ENCODE measurements at regions not wholly inside any gene's neighbourhood (a gene's known extent, or its start where the extent isn't known, plus 50 kb on each side); places are given as distances from the start of the nearest gene placed in this dataset.
"Not testable (repeated sequence)": the region's sequence is repeated elsewhere in the genome, so short reads cannot be mapped to it uniquely, and the experiment has no call there.

DNA sequence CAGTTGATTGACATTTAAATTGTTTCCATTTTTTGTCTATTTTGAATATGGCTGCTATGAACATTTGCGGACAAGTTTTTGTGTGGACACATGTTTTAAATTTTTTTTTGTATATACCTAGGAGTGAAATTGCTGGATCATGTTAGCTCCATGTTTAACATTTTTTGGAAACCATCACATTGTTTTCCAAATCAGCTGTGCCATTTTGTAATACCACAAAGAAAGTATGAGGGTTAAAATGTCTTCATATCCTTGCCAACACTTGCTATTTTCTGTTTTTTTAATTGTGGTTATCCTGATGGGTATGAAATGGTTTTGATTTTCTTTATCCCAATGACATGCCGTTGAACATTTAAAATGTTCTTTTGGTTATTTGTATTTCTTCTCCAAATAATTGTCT, 52.1 kb downstream of the CARTPT start:
- DNase-seq (ENCODE audit: low read depth in 2 of 2, low spot score in 1 of 2) = no peak

DNA sequence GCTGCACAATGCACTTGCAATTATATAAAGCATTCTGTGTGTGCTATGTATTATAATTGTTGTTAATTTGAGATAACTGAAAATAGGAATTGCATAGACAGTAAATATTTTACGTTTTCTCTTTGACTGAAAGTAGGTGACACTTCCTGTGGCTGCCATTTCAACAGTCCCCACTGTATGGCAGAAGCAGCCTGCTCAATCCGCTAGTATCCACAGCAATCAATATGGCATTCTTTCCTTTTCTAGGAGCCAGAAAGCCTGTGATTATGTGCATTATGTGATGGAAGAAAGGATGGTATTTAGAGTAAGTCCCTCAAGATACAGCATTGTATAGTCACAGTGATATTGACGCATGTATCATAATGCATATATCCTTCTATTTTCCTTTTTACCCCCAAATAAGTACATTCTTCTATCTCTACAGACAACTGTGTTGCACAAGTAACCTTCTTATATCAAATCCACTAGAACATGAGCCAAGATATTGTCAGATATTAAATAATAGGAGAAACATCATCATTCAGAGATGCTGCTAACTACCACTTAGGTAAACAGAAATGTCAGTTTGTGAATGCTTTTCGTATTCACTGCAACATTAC, 59.7 kb downstream of the CARTPT start:
- no peak for DNase-seq (ENCODE audit: low read depth in 2 of 2, low spot score in 1 of 2)

DNA sequence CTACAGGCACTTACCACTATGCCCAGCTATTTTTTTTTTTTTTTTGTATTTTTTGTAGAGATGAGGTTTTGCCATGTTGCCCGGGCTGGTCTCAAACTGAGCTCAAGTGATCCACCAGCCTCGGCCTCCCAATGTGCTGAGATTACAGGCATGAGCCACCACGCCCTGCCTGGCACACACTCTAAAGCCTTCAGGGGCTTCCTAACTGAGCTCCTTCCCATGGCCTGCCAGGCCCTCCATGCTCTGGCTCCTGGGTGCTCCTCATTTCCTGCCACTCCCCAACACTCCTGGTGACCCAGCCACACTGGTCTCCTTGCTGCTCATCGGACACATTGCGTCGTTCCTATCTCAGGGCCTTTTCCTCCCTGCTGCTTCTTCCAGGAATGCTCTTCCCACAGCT, 61.5 kb downstream of the CARTPT start:
- DNase-seq (ENCODE audit: low read depth in 2 of 2, low spot score in 1 of 2) = no peak

GRCh38 chr5:71782393-71782770, 63.3 kb downstream of the CARTPT start:
- DNase-seq (ENCODE audit: low read depth in 2 of 2, low spot score in 1 of 2) = no peak

DNA sequence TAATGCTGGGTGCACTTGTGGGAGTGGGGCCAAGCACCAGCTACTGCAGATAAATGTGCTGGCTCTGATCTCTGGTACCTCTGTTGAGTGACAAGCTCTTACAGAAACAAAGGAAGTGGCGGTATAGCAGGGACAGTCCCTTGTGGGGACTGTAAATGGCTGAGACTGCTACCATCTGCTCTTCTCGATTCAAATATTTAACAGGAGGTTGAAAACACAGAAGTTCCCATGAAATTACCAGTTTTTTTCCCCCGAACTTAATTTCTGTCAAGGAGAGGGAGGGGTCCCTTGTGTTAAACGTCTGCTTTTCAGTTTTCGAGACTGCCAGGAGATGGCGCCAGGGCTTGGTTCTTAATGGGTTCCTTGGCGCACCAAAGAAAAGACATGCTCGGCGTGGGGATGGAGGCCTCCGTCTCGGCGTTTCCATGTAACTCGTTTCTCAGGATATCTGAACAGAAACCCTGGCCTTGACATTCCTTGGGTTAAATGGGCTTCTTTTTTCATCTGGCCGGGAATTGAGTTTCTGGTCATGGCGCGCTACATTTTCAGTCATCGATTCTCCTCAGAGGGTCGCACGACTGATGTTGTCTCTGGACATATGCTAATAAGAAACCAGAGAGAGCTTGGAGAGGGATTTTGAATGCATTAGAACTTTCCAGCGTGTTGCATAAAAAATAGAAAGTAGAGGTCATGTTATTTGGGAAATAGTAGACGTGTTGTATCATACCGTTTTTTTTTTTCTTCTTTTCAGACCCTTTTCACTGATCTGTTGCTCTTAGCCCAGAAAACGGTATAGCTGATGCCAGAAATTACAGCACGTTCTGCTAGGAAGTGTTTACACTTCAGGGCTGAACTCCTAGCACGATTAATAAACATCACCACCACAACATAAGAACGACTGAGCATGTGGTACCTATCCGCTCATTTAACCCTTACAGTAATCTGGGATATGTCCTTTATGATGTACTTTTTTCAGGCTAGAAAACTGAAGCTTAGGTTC, 64.0 kb downstream of the CARTPT start:
- DNase-seq (ENCODE audit: low read depth in 2 of 2, low spot score in 1 of 2) = peak in 1 of 2 donors; percentile 7

GRCh38 chr5:71783891-71784290, 64.8 kb downstream of the CARTPT start:
- DNase-seq (ENCODE audit: low read depth in 2 of 2, low spot score in 1 of 2) = no peak

- DNase-seq (ENCODE audit: low read depth in 2 of 2, low spot score in 1 of 2) = no peak
Observed at GRCh38 chr5:71786337-71787055, 67.4 kb downstream of the CARTPT start.

DNA sequence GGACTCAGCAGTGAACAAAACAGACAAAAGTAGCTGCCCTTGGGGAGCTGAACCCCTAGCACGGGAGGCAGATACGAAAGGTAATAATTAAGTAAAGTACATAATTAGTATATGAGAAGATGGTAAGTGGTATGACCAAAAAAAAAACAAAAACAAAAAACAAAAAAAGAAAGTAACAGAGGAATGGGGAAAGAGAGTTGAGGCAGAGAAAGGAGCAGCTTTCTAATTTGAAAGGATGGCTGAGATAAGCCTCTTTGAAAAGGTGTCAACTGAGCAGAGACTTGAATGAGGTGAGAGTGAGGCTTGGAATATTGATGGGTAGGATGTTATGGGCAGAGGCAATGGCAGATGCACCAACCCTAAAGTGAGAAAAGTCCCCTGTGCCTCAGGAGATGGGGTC, 69.7 kb downstream of the CARTPT start:
- no peak for DNase-seq (ENCODE audit: low read depth in 2 of 2, low spot score in 1 of 2)

DNA sequence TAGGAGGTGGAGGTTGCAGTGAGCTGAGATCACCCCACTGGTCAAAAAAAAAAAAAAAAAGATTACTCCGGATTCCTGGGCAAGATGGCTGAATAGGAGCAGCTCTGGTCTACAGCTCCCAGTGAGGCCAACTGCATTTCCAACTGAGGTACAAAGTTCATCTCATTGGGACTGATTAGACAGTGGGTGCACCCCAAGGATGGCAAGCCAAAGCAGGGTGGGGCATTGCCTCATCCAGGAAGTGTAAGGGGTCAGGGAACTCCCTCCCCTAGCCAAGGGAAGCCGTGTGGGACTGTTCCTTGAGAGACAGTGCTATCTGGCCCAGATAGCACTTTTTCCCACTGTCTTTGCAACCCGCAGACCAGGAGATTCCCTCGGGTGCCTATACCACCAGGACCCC, 70.7 kb downstream of the CARTPT start:
- no peak for DNase-seq (ENCODE audit: low read depth in 2 of 2, low spot score in 1 of 2)

DNA sequence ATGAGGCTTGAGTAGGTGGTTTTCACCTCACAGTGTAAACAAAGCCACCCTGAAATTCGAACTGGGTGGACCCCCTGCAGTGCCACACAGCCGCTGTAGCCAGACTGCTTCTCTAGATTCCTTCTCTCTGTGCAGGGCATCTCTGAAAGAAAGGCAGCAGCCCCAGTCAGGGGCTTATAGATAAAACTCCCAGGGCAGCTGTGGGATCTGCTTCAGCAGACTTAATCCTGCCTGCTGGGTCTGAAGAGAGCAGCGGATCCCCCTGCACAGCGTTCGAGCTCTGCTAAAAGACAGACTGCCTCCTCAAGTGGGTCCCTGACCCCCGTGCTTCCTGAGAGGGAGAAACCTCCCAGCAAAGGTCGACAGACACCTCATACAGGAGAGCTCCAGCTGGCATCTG, 71.4 kb downstream of the CARTPT start:
- DNase-seq (ENCODE audit: low read depth in 2 of 2, low spot score in 1 of 2) = no peak

DNA sequence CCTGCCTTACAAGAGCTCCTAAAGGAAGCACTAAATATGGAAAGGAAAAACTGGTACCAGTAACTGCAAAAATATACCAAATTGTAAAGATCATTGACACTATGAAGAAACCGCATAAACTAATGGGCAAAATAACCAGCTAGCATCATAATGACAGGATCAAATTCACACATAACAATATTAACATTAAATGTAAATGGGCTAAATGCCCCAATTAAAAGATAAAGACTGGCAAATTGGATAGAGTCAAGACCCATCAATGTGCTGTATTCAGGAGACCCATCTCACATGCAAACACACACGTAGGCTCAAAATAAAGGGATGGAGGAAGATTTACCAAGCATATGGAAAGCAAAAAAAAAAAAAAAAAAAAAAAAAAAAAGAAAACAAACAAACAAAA, 73.0 kb downstream of the CARTPT start:
- DNase-seq (ENCODE audit: low read depth in 2 of 2, low spot score in 1 of 2) = not testable (repeated sequence)

GRCh38 chr5:71794061-71794695, 75.1 kb downstream of the CARTPT start:
- DNase-seq (ENCODE audit: low read depth in 2 of 2, low spot score in 1 of 2) = no peak

- no peak for DNase-seq (ENCODE audit: low read depth in 2 of 2, low spot score in 1 of 2)
Observed at GRCh38 chr5:71802673-71803072, 83.6 kb downstream of the CARTPT start.

DNA sequence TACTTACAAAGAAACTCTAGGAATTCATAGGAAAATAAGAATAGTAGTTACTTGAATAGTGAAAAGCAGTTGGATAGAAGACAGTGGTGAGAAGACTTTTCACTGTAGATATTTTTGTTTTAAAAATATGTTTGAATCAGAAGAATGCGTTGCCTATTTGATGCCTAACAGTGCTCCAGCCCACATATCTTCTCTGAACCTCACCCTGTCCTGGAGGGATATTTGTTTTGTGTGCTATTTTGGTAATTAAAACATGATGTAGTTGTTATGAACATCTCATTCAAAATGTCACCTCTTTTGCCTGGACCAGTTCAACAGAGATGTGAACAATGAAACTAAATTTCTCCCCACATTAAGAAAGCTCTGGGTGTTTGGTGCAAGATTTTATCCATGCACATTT, 87.6 kb downstream of the CARTPT start:
- DNase-seq (ENCODE audit: low read depth in 2 of 2, low spot score in 1 of 2) = no peak

- no peak for DNase-seq (ENCODE audit: low read depth in 2 of 2, low spot score in 1 of 2)
Observed at GRCh38 chr5:71807909-71808308, 88.8 kb downstream of the CARTPT start.

DNA sequence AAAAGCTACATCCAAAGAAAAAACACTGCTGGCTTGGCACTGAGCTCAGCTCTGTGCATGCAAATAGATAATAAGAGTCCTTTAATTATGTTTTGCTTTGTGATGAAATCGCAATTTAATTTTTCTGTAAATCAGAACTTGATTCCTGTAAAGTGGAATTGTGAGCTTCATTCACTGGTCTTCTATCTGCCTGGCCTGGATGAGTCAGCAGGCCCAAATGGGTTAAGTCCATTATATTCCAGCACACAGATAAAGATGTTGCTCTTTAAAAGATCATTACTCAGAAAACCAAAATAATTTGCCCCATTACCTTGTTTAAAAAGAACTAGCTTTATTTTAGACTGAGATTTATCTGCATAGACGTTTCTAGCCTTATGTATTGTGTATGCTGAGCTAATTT, 90.4 kb downstream of the CARTPT start:
- no peak for DNase-seq (ENCODE audit: low read depth in 2 of 2, low spot score in 1 of 2)

GRCh38 chr5:71810023-71810422, 90.9 kb downstream of the CARTPT start:
- DNase-seq (ENCODE audit: low read depth in 2 of 2, low spot score in 1 of 2) = no peak

DNA sequence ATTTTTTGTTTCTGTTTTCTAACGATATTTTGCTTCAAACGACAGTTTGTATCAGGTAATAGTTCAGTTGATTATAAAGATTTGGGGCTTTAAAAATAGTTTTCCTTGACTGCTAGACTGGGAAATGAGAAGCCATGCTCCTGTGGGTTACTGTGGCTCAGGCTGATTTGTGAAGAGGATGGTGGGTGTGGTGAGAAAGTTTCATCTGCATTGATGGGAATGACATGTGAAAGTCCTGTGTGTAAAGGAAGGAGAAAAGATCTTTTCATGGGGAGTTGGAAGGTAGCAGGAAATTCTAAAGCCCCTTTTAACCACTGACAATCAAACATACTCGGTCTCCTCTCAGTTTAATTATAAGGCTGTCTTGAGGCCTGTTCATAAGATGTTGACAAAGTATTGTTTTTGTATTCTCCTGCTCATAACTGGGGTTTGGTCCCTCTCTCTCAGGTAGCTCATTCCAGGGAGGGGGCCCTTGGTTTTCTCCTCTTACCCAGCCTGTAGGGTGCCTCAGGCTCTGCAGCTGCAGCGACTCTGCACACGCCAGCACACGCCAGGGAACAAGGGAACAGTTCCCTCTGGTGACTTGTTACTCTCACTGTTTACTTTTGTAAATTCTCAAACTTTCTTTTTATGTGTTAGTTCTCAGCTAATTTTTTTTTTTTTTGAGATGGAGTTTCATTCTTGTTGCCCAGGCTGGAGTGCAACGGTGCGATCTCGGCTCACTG, 91.6 kb downstream of the CARTPT start:
- DNase-seq (ENCODE audit: low read depth in 2 of 2, low spot score in 1 of 2) = no peak

DNA sequence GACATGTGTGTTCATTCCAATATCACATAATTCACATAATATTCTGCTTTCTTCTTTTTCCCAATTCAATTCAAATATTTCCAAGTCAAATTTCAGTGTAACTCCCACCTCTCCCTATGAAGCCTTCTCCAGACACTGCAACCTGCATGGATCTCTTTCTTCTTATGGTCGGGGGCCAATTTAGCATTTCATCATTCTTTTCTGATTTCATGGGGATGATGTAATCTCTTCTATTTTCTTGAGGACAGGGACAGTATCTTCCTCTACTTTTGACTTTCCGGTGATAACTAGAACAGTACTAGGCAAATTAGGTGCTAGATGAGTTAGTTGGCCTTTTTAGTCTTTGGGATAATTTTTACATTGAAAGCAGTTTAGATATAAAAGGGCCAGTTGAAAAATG, 92.7 kb downstream of the CARTPT start:
- DNase-seq (ENCODE audit: low read depth in 2 of 2, low spot score in 1 of 2) = no peak

DNA sequence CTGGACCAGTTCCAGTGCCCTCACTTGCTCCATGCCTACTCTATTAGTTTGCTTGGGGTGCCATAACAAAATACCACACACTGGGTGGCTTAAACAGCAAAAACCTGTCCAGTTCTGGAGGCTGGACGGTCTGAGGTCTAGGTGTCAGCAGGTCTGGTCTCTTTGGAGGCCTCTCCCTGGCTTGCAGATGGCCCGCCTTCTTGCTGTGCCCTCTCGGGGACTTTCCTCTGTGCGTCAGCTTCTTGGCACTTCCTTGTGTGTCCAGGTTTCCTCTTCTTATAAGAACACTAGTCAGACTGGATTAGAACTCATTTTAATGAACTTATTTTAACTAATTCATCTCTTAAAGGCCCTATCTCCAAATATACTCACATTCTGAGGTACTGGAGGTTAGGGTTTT, 97.2 kb downstream of the CARTPT start:
- no peak for DNase-seq (ENCODE audit: low read depth in 2 of 2, low spot score in 1 of 2)

- DNase-seq (ENCODE audit: low read depth in 2 of 2, low spot score in 1 of 2) = no peak
Observed at GRCh38 chr5:71817891-71818290, 98.8 kb downstream of the CARTPT start.

Data from stimulated activated CD8-positive, alpha-beta memory T cell treated with anti-CD3 and anti-CD28 coated beads, Interleukin-4, amount 100 ng/mL, for 4 hours (primary cell).